GM19452 (cell line): ENCODE measurements at regions not wholly inside any gene's neighbourhood (a gene's known extent, or its start where the extent isn't known, plus 50 kb on each side); places are given as distances from the start of the nearest gene placed in this dataset.
"Not testable (repeated sequence)": the region's sequence is repeated elsewhere in the genome, so short reads cannot be mapped to it uniquely, and the experiment has no call there.

Experiments
- ATAC-seq: cut with Tn5 transposase; IDR thresholded peaks from one replicate; pipeline ENCODE4 v1.9.1; 2021; ENCODE audit not compliant: unreplicated experiment

DNA sequence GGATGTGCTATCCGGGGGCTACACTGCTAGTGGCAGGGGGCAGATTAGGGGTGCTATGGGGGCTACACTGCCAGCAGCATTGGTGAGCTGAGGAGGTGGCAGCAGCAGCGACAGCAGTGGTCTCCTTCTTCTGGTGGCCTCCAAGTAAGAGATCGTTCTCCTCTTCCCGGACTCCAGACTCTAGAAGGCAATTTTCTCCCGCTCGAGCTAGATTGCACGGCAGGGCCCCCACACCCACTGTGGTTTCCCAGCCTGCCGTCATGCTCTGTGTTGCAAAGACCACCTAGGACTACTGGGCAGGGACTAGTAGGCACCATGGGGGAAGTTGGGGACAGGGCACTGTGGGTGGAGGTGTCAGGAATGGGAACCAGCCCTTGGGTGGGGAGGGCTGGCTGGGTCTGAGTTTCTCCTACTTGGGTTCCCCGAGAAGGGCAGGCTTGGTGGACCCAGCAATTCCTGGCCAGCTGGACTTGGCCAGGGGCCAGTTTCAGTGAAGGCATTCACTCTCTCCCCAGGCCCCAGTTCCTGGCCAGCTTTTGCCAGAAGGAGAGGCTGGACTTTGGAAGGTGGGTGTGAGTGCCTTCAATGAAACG, 203.4 kb upstream of the WSB1 start:
- not testable (repeated sequence) for ATAC-seq

- no peak for ATAC-seq
These were observed 202.8 kb upstream of the WSB1 start for GRCh38 chr17:27091043-27091497.

- not testable (repeated sequence) for ATAC-seq
These were observed 199.7 kb upstream of the WSB1 start for GRCh38 chr17:27094179-27094578.

GRCh38 chr17:27095821-27096220, 198.1 kb upstream of the WSB1 start:
- ATAC-seq: not testable (repeated sequence)

DNA sequence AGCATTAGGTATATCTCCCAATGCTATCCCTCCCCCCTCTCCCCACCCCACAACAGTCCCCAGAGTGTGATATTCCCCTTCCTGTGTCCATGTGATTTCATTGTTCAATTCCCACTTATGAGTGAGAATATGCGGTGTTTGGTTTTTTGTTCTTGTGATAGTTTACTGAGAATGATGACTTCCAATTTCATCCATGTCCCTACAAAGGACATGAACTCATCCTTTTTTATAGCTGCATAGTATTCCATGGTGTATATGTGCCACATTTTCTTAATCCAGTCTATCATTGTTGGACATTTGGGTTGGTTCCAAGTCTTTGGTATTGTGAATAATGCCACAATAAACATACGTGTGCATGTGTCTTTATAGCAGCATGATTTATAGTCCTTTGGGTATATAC, 194.6 kb upstream of the WSB1 start:
- not testable (repeated sequence) for ATAC-seq

- not testable (repeated sequence) for ATAC-seq
These were observed 189.2 kb upstream of the WSB1 start for GRCh38 chr17:27104605-27105221.

- ATAC-seq: no peak
These were observed 188.3 kb upstream of the WSB1 start for GRCh38 chr17:27105636-27106035.

DNA sequence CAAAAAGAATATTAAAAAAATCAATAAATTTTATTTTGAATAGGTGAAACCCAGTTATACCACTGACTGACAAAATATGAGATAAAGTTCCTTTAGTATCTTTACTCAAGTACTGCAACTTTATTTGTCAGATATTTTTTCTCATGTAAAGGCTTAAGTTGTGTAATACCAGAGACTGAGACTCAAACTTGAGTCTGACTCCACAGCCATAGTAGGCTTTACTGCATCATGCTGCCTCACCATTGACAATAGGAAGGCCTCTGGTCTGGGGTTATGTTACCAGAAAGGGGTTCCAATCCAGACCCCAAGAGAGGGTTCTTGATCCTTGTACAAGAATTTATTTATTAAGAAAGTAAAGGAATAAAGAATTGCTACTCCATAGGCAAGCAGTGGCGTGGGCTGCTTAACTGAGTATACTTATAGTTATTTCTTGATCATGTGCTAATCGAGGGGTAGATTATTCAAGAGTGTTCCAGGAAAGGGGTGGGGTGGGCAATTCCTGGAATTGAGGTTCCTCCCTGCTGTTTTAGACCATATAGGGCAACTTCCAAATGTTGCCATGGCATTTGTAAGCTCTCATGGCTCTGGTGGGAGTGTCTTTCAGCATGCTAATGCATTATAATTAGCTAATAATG, 187.4 kb upstream of the WSB1 start:
- ATAC-seq: no peak

DNA sequence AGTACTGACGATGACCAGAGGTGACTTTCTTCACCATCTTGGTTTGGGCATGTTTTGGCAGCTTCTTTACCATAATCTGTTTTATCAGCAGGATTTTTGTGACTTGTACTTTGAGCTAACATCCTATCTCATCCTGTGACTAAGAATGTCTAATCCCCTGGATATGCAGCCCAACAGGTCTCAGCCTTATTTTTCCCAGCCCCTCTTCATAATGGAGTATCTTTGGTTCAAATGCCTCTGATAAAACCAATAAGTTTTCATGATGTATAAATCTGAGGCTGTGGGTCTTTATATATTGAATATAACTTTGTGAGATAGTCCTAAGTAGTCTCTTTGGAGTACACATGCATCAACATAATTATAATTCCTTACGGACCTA, 186.9 kb upstream of the WSB1 start:
- ATAC-seq: no peak

DNA sequence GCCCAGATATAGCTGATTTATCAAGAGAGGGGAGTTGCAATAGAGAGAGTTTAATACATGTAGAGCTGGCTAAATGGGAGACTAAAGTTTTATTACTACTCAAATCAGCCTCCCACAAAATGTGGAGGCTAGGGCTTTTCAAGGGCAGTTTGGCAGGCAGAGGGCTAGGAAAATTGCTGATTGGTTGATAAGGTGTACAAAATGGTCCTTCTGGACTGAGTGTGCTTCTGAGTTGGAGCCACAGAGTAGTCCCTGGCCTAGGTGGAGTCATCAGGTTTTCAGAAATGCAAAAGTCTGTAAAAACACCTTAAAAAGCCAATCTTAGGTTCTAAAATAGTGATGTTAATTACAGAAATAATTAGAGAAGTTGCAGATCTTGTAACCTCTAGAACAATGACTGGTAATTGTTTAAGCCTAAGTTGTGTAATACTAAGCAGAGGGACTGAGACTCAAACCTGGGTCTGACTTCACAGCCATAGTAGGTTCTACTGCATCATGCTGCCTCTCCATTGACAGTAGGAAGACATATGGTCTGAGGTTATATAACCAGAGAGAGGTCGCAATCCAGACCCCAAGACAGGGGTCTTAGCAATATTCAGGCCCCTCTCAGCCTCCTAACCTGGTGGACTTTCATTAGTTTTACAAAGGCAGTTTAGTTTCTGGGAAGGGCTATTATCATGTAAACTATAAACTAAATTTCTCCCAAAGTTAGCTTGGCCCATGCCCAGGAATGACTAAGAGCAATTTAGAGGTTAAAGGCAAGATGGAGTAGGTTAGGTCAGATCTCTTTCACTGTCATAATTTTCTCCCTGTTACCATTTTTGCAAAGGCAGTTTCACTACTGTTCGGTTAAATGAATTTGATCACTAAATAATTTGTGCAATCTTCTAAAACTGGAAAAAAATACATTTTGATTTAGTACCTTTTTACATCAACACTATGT, 186.3 kb upstream of the WSB1 start:
- ATAC-seq: not testable (repeated sequence)

- ATAC-seq: no peak
These were observed 184.6 kb upstream of the WSB1 start for GRCh38 chr17:27109346-27109745.

DNA sequence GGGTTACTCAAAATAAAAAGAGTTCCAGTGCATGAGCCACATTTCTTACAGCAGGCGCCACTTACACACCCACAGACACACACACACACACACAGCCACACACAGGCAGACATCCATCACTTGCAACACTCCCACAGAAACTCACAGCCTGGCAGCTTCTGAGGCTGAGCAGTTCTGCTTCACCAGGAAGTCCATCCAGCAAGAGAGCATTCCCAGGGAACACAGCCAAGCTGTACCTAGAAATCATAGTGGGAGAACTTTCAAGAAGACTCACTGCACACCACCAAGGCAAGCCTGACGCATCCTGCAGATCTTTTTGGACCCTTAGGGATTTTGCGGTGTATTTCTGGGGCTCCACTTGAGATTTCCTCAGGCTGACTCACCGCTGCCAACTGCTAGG, 140.9 kb upstream of the WSB1 start:
- no peak for ATAC-seq

DNA sequence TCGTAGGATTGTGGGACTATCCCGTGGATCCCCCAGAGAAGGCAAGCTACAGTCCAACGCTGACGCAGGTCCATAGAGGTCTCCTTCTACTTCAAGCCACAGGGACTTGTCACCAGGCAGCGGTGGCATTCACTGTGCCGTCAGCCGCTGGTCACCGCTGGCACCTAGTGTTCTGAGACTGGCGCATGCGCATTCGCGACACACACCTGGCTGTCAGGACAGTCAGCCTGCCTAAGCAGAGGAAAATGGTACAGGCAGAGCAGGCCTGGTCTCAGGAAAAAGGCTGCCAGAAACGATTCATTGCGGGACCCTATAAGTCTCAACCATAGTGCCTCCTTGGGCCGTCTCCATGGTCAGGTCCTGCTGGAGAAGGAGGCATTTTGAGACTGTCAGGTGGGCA, 138.0 kb upstream of the WSB1 start:
- ATAC-seq: no peak

GRCh38 chr17:27157297-27157696, 136.6 kb upstream of the WSB1 start:
- no peak for ATAC-seq

DNA sequence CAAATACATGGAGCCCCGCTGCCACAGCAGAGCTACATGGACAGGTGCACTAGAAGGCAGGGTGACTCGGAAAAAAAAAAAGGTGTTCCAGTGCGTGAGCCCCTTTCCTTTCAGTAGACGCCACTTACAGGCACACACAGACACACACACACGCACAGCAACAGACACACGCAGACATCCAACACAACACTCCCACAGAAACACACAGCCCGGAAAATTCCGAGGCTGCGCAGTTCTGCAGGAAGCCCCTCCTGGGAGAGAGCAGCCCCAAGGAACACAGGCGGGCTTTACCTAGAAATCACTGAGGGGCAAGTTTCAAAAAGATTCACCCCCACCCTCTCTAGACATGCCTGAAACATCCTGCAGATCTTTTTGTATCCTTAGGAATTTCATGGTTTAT, 136.0 kb upstream of the WSB1 start:
- ATAC-seq: no peak

DNA sequence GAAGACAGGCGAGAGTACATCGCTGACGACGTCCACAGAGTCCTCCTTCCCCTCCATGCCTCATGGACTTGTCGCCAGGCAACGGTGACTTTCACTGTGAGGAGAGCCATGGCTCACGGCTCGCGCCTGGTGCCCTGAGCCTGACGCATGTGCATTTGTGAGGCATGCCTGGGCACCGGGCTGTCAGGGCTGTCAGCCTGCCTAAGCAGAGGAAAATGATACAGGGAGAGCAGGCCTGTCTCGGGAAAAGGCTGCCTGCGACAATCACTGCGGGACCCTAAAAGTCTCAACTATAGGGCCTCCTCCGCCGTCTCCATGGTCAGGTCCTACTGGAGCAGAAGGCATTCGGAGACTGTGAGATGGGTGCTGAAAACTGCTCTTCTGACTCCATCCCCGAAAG, 135.5 kb upstream of the WSB1 start:
- ATAC-seq: no peak

- no peak for ATAC-seq
These were observed 113.6 kb upstream of the WSB1 start for GRCh38 chr17:27180322-27180721.

- ATAC-seq: not testable (repeated sequence)
These were observed 112.5 kb upstream of the WSB1 start for GRCh38 chr17:27181379-27181925.

- ATAC-seq: no peak
These were observed 112.0 kb upstream of the WSB1 start for GRCh38 chr17:27181935-27182334.

DNA sequence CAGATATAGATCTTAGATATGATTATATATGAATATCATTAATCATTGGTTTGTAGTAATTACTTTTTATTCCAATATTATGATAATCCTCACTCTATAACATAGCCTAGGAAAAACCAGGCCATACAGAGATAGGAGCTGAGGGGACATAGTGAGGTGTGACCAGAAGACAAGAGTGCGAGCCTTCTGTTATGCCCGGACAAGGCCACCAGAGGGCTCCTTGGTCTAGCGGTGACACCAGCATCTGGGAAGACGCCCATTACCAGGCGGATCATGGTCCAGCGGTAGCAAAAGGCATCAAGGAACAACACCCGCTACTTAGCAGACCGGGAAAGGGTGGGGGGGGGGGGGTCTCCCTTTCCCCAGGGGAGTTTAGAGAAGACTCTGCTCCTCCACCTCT, 96.4 kb upstream of the WSB1 start:
- ATAC-seq: not testable (repeated sequence)

DNA sequence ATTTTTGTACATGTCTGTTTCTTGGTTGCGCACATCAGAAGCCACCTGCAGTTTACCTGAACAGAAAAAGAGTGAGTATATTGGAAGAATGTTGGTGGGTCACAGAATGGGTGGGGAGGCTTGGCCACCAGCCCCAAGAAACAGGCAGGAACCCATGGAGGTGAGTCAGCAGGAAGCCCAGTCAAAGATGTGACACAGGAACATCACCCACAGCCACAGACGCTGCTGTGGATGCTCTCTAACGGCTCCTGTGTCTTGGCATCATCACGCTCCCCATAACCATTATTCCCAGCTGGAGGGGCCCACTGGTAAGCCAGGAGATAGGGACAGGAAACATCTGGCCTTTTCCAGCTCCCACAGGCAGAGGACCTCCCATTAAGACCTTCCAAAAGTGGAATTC, 94.0 kb upstream of the WSB1 start:
- no peak for ATAC-seq
